ENCODE measurements at regions not wholly inside any gene's neighbourhood (a gene's known extent, or its start where the extent isn't known, plus 50 kb on each side); places are given as distances from the start of the nearest gene placed in this dataset.

DNA sequence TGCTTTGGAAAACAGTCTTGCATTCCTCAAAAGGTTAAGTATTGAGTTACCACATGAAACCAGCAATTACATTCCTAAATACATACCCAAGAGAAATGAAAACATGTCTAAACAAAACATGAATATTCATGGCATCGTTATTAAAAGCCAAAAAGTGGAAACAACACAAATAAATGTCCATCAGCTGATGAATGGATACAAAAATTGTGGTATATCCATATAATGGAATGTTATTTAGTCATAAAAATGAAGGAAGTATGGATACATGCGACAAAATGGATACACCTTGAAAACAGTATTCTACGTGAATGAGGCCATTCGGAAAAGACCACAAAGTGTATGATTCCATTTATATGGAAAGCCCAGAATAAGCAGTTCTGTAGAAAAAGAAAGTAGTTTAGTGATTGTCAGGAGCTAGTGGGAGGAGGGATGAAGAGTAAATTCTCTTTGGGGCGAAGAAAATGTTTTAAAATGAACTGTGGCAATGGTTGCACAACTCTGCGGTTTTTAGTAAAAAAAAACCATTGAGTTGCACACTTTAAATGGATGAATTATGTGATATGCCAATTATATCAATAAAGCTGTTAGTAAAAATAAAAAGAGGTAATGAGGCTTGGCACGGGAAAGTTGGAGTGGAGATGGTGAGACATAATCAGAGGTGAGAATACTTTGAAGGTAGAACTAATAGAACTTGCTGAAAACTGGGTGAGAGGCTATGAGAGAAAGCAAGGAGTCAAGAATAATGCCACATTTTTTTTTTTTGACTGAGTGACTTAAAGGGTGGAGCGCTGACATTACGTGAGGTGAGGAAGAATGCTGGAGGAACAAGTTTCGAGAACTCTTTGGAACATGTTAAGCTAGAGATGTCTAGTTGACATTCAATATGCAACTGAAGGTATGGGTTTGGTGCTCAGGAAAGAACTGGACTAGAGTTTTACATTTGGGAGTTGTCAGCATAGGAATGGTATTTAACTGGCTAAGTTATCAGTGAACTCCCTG is 194.9 kb upstream of the ZNF608 start:
- no peak for DNase-seq (ENCODE audit: low read depth)
- H3K4me3 ChIP-seq (ENCODE audit: control insufficient read depth, low read depth, low read length): no peak overlapping the region
- no peak for TF ChIP-seq CTCF (conservative IDR thresholded peaks at IDR 0.05; ENCODE audit: control insufficient read depth, insufficient read depth, low read depth, low read length)

DNA sequence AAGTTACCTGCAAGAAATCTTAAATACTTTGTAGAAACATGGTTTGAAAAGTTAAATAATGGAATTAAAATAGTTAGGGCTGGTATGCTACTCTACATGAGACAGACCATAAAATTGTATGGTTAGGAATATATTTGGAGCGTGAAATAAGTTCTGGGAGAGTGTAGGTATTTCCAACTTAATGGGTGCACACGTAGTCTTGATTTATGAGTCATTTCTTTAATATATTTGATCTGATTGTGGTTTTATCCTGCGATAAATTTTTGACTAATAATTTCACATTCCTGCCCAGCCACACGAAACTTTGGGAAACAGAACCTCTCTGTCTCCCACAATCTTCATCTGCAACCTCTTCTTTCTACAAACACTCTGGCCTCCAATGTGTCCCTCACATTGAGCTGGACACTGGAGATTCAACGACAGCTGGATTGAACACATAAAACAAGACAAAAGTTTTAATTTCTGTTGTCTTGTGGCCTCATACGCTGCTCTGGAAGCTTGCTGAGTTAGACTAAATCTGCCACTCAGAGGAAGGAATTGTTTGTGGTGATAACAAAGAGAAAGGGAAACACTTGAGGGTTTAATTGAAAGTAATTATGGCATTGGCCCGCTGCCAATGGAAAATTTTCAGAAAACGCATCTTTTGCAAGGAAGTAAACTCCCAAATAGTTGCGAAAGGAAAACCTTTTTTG is 201.8 kb upstream of the ZNF608 start:
- no peak for DNase-seq (ENCODE audit: low read depth)
- H3K4me3 ChIP-seq (ENCODE audit: control insufficient read depth, low read depth, low read length): no peak overlapping the region
- TF ChIP-seq CTCF (conservative IDR thresholded peaks at IDR 0.05; ENCODE audit: control insufficient read depth, insufficient read depth, low read depth, low read length): no peak

DNA sequence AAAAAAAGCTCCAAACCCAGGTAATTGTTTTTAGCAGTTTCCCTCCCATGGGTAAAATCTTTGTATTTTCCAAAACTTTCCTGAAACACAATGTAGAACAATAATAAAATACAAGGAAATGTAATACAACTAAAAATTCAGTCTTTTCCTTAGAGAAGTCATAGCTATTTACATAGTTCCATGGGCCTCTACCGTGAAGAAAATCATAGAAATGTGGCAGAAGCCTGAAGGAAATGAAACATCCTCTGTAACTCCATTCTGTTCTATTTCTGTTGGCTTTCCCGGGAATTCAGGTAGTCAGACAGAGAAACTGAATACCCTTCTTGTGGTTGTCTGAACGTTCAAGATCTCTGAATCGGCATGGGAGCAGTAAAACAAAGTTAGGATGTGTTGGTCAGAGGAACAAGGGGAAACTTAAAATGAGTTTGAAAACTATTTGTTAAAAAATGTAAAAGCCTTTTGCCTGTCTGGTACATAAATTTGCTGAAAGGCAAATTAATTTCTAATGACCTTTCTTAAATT is 202.4 kb upstream of the ZNF608 start:
- TF ChIP-seq CTCF (conservative IDR thresholded peaks at IDR 0.05; ENCODE audit: control insufficient read depth, insufficient read depth, low read depth, low read length): no peak
- no peak for DNase-seq (ENCODE audit: low read depth)
- no peak overlapping the region for H3K4me3 ChIP-seq (ENCODE audit: control insufficient read depth, low read depth, low read length)

DNA sequence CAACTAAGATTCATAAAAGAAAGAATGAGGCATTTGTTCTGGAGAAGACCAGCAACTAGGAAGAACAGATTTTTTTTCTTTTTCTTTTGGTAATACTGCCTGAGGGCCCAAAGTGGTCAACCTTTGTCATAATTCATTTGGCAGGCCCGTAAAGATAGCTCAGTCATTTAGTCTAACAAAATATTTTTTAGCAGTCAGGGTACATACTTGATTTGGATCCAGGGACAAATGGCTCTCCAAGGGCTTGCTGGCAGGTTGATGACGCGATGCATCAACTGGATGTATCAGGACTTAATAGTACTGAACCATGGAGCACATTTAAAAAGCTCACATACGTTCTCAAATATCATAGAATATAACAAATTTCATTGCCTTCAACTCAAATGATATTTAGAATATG is 203.4 kb upstream of the ZNF608 start:
- no peak for TF ChIP-seq CTCF (conservative IDR thresholded peaks at IDR 0.05; ENCODE audit: control insufficient read depth, insufficient read depth, low read depth, low read length)
- no peak for DNase-seq (ENCODE audit: low read depth)
- no peak overlapping the region for H3K4me3 ChIP-seq (ENCODE audit: control insufficient read depth, low read depth, low read length)

- no peak for DNase-seq (ENCODE audit: low read depth)
- no peak overlapping the region for H3K4me3 ChIP-seq (ENCODE audit: control insufficient read depth, low read depth, low read length)
- TF ChIP-seq CTCF (conservative IDR thresholded peaks at IDR 0.05; ENCODE audit: control insufficient read depth, insufficient read depth, low read depth, low read length): no peak
Measured at GRCh38 chr5:124951105-124951504, 204.7 kb upstream of the ZNF608 start.

- DNase-seq (ENCODE audit: low read depth): no peak
- TF ChIP-seq CTCF (conservative IDR thresholded peaks at IDR 0.05; ENCODE audit: control insufficient read depth, insufficient read depth, low read depth, low read length): no peak
- H3K4me3 ChIP-seq (ENCODE audit: control insufficient read depth, low read depth, low read length): no peak overlapping the region
Measured at GRCh38 chr5:124951661-124952060, 205.2 kb upstream of the ZNF608 start.

All from fibroblast of mammary gland (primary cell).